ENCODE measurements at regions not wholly inside any gene's neighbourhood (a gene's known extent, or its start where the extent isn't known, plus 50 kb on each side); places are given as distances from the start of the nearest gene placed in this dataset.

DNA sequence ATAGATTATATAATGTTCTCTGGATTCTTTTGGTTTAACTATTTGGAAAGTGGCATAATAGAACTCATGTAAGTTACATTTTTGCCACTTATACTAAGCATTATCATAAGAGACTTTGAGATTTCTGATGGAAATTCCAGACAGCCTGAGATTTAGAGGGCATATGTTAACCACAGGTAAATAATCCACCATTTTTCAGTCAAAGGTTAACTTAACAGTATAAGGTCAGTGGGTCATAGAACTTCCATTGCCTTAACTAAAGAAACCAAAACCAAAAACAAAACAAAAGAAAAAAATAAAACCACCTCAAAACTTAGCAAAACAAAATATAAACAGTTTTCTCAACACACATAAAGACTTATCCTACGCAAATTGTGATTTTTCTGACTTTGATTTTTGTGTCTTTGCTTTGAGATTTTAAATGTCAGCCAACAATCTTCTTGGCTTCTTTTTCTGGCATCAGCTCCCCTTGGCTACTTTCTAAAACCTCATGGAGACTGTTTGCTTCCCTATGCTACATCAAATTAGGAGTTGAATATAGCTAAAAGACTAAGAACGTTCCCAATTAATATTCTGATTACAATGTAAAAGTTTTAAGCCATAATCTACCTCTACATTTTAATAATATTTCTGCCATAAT lies 430.1 kb upstream of the DAB2 start:
- no peak for DNase-seq

DNA sequence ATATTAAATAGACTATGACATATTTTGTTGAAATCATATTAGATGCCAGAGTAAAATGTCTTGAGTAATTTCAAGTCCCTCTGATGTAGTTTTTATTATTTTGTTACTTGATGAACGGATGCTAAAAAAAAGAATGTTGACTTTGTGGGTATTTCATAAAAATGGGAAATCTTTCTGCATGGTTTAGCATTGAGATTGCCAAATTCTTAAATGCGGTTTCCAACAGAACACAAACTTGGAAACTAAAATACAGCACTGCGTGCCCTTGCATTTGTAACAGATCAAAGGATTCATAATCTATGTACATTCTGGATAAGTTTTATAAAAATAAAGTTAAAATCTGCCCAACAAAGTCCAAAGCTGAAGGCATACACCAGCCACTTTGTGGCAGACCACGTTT lies 425.5 kb upstream of the DAB2 start:
- DNase-seq = no peak

DNA sequence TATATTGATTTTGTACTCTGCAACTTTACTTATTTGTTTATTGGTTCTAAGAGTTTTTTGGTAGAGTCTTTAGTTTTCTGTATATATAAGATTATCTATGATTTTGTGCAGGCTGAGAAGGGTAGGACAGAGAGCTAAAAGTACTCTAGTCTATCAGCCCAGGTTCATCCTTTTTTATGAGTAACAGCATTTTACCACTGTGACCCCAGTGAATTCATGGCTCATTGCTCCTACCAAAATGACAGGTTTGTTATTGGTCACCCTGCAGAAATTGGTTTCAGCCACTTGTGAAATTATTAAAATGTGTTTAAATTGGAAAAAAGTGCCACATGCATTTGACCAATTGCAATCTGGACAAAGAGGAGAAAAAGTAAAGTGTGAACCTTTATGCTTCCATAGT lies 421.4 kb upstream of the DAB2 start:
- no peak for DNase-seq

DNA sequence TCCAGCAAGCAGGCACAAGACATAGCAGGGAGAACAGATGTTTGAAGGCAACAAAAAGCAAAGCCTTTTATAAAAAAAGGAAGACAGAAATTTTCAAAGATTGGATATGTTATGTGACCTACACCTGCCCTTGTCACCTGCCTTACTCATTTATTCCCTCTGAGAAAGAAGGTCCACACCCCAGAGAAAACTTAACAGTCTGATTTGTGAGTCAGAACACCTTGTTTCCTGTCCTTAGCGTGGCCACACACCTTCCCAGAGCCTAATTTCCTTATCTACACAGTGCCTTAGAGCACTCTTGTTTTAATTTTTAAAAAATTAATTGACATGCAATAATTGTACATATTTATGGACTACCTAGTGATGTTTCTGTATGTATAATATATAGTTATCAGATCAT lies 419.0 kb upstream of the DAB2 start:
- DNase-seq = no peak

DNA sequence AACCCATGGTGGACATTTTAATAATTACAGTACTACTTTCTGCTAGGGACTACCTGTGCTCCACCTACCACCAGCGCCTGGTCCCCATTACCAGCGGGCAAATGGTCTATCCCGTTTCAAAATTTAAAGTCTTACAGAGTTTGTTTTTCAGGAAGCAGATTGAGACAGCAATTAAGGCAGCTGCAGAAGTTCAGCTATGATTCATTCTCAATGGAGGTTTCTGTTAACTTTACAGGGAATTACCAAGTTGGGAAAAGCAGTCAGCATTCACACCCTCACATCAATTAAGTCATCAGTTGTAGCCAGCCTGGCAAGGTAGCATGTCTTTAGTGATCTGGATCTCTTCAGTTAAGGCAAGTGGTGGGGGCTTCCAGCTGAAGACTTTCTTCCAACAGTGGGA lies 410.6 kb upstream of the DAB2 start:
- DNase-seq = no peak

DNA sequence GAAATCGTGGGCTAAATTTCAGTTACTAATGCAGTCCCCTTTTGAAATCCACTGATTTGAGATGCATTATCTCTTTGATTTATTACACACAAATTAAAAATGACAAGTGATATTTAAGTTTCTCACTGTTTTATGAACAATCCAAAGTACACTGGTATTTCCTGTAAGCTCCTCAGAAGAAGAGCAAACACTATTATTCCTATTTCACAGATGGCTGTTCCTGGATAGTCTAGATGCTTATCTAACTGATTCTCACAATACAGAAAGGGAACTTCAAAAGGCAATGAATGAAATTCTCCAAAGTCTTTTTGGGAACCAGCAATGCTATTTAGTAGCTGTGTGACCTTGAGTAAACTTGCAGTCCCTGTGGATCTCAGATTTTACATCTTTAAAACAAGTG lies 404.7 kb upstream of the DAB2 start:
- DNase-seq = no peak

DNA sequence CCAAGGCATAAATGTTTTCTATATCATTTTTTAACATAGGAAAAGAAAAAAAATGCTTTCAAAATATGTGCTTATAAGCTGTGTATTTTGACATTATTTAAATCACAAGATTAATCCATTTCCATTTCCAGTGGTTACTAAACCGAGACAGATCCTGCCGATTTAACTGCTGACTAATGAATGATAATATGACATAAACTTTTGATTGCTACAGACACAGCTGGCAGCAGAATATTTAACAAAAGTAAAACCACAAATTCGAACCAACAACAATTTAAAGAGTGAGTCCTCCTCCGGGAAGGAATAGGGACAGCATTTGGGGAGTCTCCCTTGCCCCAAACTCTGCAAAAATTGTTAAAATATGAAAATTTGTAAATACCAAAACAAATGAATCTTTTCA lies 401.3 kb upstream of the DAB2 start:
- DNase-seq = no peak

DNA sequence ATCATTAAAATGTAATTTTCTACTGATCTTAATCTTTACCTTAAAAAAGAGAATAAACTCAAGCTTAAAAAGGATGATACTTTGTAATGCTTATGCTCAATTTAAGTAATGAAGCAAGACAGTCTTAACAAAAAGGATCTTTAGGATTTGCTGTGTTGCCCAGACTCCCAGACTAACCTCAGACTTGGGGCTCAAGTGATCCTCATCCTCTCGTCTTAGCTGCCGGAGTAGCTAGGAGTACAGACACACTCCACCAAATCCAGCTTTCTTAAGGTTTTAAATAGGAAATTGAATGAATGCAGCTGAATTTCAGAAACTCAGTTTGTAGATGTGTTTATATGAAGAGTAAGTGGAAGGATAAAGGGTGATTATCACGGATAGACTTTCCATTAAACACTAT lies 400.5 kb upstream of the DAB2 start:
- DNase-seq = no peak

DNA sequence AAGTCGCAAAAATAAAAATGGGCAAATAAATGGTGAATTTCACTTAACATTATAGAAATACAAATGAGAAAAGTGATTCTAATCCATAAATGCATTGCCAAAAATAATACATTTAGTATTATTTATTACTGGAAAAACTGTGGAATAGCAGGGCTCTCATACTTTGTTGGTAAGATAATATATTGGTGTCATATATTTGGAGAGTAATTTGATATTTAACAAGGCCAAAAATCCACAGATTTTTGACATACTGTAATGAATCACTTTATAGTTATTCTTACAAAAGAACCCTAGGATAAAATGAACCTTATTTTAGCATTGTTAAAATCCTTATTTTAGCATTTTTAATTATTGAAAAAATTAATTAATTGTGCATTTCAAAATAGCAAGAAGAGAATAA lies 397.2 kb upstream of the DAB2 start:
- DNase-seq = no peak

DNA sequence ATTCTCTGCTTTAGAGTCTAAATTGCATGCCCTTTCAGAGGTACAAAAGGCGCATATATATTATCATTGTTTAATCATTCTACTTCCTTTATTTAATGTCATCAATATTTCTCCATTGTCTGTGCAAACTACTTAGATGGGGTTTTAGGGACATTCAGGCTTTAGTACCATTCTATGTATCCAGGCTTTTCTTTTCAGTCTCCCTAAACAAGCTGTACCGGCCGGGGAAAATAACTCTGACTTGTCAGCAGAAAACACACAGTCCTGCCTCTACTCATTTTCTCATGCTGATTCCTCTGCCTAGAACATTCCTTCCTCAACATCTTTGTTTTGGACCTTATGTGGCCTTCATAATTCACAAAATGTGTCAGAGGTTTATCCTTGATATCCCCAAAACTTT lies 392.1 kb upstream of the DAB2 start:
- no peak for DNase-seq

DNA sequence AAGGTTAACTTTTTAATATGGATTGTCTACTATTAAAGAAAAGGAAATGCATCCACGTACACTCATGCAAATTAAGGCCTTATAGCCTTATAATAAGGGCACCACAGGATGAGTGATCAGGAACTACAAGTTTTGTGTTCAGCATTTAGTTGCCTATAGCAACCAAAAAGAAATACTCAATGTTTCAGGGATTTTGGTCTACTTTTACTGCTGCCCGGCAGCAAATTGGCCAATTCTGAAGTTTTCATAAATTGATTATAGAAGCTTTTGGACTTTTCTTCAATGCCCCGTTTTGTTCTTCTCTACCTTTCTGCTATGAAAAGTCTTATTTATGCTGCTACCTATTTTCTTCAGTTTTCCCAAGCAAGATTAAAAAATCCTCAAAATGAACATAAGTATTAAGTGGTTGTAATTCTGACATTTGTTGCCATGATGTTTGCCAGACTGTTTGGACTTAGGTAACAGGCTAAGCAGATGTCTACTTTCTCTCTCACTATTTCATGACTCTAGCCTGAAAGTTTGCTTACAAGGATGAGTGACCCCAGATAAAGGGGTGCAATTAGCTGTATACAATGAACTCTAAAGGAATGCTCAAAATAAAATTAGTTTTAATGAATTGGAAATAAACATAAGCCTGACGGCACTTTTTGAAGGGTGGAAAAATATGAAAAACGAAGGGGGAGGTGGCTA lies 391.5 kb upstream of the DAB2 start:
- DNase-seq = no peak

DNA sequence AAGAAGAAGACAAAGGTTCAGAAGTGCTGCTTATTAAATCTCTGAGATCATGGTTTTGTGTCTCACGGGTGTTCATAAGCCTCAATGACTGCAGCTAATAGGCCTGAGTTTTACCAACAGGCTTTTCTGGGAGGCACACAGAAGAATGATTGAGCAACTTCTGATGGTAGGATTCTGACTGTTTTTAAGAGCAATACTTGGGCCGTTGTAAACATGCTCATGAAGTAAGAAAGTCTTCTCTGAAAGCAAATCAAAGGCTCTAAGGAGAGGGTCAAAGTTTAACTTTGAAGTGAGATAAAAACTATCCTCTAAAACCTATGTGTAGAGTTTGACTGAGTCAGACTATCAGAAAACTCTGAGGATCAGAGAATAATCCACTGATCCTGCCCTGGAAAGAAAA lies 390.9 kb upstream of the DAB2 start:
- DNase-seq = no peak

DNA sequence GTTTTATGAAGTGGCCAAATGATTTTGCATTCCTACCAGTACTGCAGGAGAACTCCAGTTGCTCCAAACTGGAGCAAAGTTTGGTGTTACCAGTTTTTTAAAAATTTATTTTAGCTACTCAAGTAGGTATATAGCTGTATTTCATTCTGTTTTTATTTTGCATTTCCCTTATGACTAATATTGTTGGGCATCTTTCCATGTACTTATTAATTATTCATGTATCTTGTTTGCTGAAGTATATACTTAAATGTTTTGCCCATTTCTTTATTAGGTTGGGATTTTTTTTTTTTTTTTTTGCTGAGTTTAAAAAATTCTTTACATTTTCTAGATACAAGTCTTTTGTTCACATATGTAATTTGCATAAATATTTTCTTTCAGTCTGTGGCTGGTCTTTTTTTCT lies 386.6 kb upstream of the DAB2 start:
- DNase-seq = no peak

DNA sequence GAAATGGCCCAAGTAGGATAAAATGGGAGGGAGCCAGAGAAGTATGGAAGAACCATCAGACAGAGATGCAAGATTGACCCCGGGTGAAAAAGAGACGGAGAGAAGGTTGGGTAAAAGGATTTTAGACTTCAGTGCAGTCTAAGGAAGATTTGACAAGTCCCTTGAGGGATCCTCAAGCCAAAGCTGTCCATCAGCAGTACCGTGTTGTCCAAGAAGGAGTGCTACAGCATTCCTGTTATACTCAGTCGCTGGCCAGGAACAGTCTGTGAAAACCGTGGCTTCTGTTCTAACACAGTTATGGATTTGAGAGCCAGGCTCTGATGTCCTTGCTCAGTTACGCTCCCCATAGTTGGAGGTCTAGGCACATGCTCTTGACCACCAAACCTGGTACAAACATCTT lies 383.9 kb upstream of the DAB2 start:
- no peak for DNase-seq

DNA sequence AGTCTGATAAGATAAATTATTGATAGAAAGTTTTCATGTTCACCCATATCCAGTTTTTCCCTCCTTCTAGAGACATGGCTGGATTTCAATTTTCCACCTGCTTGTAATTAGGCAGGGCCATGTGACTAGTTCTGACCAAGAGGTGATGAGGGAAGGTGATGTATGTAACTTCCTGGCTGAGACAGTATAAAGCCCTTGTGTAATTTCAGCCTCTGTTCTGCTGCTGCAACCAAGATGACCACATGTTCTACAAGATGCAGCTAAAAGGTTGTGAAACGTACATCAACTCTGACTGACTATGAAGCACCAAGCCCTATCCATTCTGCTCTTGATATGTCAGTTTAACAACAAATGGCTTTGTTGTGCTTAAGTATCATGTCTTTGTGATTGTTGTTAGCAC lies 376.5 kb upstream of the DAB2 start:
- no peak for DNase-seq

DNA sequence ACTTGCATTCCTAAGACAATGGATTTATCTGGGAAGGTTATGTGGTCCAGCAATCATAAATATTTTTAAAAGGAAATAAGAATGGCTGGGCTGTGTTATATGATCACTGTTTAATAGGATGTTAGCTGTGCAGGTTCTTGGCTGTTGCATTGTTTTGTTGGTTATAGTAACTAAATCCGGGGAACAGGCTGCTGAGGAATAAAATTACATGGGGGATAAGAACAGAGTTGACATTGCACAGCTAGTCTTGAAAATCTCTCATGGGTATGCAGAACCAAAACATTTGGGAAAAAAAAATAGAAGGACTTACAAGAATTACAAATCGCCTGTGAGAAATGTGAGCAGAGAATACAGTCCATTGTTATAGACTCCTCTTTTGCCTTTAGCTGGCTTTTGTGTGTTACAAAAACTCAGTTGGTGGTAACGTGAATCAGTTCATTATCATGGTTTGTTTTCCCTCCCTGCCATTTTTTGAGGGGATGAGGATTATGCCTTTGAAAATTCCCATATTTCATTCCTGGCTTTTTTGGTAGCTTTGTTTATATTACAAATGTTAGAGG lies 375.3 kb upstream of the DAB2 start:
- no peak for DNase-seq

DNA sequence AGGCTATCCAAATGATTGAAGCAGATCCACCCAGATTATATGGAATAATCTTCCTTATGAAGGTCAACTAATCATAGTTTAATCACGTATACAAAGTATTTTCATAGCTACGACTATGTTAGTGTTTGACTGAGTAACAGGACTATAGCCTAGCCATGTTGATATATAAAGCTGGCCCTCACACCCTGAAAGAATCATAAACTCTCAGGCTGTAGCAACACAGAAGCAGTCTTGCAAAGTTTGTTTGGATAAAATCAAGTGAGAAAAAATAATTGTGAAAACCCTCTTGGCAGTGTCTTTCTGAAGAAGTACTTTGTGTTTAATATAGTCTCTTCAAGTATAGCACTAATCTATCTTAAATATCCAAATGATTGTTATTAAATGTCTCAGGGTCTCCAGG lies 374.5 kb upstream of the DAB2 start:
- DNase-seq = no peak

DNA sequence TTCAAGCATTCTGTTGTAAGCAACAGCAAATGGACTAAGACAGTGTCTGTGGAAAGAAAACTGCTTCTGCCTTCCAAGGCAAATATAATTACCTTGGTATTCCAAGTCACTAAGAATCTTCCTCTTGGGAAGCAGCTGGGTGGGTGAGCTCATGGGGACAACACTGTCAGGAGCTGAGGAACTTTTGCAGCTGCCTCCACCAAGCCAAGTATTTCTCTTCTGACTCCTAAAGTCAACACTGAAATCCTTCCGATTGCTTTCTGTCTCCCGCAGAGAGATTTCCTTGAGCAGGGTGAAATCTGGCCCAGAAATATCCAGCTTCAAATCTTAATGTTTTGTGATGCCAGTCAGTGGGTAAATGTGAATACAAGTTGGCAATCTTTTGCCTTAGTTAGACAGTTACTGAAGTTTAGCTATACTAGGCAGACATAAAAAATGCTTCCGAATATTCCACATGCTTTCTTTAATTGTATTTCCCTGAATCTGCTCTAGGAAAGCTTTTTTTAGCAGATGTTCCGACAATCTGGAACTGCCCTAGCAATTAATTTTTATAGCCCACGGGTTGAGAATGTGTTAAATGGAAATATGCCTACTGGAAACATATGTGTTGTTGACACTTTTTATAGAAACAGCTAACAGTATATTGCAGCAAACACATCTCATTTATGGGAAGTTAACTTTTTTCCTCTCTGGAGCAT lies 369.9 kb upstream of the DAB2 start:
- no peak for DNase-seq

DNA sequence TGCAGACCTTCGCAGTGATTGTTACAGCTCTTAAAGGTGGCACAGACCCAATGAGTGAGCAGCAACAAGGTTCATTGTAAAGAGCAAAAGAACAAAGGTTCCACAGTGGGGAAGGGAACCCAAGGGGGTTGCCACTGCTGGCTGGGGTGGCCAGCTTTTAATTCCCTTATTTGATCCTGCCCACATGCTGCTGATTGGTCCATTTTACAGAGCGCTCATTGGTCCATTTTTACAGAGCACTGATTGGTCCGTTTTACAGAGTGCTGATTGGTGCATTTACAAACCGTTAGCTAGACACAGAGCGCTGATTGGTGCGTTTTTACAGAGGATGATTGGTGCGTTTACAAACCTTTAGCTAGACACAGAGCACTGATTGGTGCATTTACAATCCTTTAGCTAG lies 360.6 kb upstream of the DAB2 start:
- no peak for DNase-seq

DNA sequence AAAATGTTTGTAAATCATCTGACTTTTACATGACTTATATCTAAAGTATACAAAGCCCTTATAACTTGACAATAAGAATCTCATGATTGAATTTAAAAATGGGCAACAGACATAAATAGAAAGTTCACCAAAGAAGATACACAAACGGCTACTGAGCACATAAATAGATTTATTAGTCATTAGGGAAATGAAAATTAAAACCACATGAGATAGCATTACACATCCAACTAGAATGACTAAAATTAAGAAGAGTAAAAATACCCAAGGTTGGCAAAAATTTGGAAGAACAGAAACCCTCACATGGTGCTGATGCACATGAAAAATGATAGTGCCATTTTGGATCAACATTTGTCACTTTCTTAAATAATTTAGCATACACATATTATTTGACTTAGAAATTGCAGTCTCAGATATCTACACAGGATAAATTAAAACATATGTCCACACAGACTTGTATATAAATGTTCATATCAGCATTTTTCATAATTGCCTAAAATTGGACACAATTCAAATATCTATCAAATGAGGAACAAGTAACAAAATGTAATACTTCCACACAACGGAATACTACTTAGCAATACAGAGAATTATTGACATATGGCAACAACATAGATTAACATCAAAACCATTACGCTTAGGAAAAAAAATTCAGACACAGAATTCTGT lies 359.1 kb upstream of the DAB2 start:
- DNase-seq = no peak

DNA sequence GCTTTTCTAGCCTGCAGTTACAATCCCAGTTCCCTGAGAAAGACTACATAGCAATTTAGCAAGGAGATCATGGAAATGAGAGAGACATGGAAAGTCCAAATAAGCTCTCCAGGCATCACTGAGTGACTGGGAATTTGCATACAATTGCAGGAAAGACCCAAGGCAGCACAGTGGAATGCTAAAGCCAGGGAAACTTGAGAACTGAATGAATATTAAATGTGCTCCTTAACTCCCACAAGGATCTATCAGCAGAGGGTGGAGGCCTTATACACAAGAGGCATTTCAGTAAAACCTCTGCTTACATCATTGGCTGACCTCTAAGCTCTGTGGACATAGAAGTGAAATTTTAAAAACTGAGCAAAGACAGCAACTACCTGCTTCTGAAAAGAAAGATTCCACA lies 355.6 kb upstream of the DAB2 start:
- no peak for DNase-seq

DNA sequence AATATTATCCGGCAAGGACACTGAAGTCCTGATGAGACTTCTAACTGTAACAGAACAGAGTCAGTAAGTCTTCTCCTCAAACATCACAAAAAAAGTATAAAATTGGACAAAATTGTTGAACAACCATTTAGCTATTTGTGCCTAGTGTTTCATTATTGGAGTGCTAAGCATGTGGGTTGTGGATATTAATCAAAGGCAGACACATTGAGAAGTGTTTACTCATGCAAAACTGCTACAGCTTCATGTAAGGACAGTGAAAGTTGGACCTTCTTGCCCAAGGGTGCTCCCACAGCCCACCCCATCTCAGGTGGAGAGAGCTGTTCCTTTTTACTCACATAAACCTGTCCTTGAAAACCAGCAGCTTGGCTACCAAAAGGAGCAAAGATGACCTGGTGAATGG lies 355.1 kb upstream of the DAB2 start:
- DNase-seq = no peak

DNA sequence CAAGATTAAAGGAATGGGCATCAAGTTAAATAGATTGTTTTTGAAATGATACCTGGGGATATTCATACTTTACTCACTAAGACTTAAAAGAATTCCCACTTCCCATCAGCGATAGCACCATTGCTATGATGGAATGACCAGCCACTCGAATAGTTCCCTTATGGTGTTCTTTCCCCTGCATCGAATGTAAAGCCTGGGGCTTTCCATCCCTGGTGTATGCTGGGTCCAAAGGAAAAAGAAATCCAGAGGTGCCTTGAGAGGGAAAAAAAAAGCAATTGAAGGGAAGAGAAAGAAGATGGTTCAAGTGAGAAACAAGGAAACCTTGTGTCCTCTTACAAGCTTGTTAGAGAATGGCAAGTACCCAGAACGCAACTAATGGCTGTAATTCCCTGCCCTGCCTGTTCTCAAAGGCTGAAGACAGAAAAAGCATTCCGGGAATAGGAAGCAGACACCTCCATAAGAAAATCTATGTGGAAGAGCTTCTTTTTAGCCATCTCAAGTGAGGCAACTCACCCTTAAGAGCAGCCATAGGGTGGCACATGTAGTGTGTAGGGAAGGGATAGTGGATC lies 351.1 kb upstream of the DAB2 start:
- no peak for DNase-seq
